ENCODE measurements at regions not wholly inside any gene's neighbourhood (a gene's known extent, or its start where the extent isn't known, plus 50 kb on each side); places are given as distances from the start of the nearest gene placed in this dataset.

DNA sequence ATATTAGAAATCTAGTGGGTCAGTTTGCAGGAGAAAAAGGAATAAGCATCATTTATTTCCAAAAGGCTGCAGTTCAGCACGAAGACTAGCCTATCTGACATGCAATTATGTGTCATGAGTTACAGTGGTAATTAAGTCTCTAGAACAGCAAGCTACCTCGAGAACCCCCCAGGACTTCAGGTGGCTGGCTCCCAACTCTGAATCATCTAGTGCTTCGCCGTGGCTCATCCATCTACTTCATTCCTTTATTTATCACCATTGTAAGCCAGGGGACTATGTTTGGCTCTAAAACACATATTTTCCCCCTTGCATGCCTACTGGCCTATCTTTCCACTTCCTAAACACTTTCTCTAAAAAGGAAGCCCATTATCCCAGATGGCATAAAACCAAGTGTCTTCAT is 121.6 kb downstream of the TXNL1 start:
- TF ChIP-seq, protein P1, sequence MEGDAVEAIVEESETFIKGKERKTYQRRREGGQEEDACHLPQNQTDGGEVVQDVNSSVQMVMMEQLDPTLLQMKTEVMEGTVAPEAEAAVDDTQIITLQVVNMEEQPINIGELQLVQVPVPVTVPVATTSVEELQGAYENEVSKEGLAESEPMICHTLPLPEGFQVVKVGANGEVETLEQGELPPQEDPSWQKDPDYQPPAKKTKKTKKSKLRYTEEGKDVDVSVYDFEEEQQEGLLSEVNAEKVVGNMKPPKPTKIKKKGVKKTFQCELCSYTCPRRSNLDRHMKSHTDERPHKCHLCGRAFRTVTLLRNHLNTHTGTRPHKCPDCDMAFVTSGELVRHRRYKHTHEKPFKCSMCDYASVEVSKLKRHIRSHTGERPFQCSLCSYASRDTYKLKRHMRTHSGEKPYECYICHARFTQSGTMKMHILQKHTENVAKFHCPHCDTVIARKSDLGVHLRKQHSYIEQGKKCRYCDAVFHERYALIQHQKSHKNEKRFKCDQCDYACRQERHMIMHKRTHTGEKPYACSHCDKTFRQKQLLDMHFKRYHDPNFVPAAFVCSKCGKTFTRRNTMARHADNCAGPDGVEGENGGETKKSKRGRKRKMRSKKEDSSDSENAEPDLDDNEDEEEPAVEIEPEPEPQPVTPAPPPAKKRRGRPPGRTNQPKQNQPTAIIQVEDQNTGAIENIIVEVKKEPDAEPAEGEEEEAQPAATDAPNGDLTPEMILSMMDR (IDR thresholded peaks at IDR 0.05; ENCODE audit: low read depth, low read length, poor library complexity, severe bottlenecking) = no peak
- no peak for TF ChIP-seq EZH2phosphoT487 (IDR thresholded peaks at IDR 0.05; ENCODE audit: borderline replicate concordance, low read length)
